Activated T-cell treated with anti-CD3 and anti-CD28 coated beads, Interleukin-2, amount 50 U/mL, for 24 hours (primary cell): ENCODE measurements at regions not wholly inside any gene's neighbourhood (a gene's known extent, or its start where the extent isn't known, plus 50 kb on each side); places are given as distances from the start of the nearest gene placed in this dataset.

Experiments
- DNase-seq: peaks from one replicate; pipeline ENCODE4 v3.0.0-alpha.2; 2020
- H3K27ac Mint-ChIP-seq: 2 replicates; pipeline ENCODE4 v1.8.0; 2020; ENCODE audit warnings: mild to moderate bottlenecking, mixed read lengths
- H3K27me3 Mint-ChIP-seq: 2 replicates; pipeline ENCODE4 v1.8.0; 2020; ENCODE audit warnings: mixed read lengths
- H3K36me3 Mint-ChIP-seq: 2 replicates; pipeline ENCODE4 v1.8.0; 2020; ENCODE audit warnings: low read depth, mixed read lengths
- H3K4me1 Mint-ChIP-seq: 2 replicates; pipeline ENCODE4 v1.8.0; 2020; ENCODE audit warnings: low read depth, mixed read lengths
- H3K4me3 Mint-ChIP-seq: 2 replicates; pipeline ENCODE4 v1.8.0; 2020; ENCODE audit warnings: mild to moderate bottlenecking, moderate library complexity, mixed read lengths
- H3K9me3 Mint-ChIP-seq: 2 replicates; pipeline ENCODE4 v1.8.0; 2020; ENCODE audit warnings: mixed read lengths

GRCh38 chr4:158068068-158068467 is 104.8 kb downstream of the GASK1B start:
- Mint-ChIP-seq H3K4me3 (no peak overlapping the region), H3K4me1 (no peaks in the 10 kb centered on the region), H3K9me3 (peaks cover 3% of the 10 kb centered on the region), H3K27me3 (no peaks in the 10 kb centered on the region), H3K36me3 (no peaks in the 10 kb centered on the region), H3K27ac (no peak overlapping the region)
- DNase-seq, result no peak

GRCh38 chr4:158067646-158068045 is 105.2 kb downstream of the GASK1B start:
- H3K9me3 Mint-ChIP-seq, result peaks cover 3% of the 10 kb centered on the region
- no peak for DNase-seq
- H3K4me1 Mint-ChIP-seq, result no peaks in the 10 kb centered on the region
- no peaks in the 10 kb centered on the region for H3K36me3 Mint-ChIP-seq
- no peaks in the 10 kb centered on the region for H3K27me3 Mint-ChIP-seq
- no peak overlapping the region for H3K4me3 Mint-ChIP-seq
- H3K27ac Mint-ChIP-seq, result no peak overlapping the region

- no peak overlapping the region for H3K4me3 Mint-ChIP-seq
- peaks cover 3% of the 10 kb centered on the region for H3K9me3 Mint-ChIP-seq
- no peaks in the 10 kb centered on the region for H3K27me3 Mint-ChIP-seq
- H3K36me3 Mint-ChIP-seq, result no peaks in the 10 kb centered on the region
- no peak overlapping the region for H3K27ac Mint-ChIP-seq
- DNase-seq, result no peak
- no peaks in the 10 kb centered on the region for H3K4me1 Mint-ChIP-seq
Observed at GRCh38 chr4:158065603-158066002, 107.2 kb downstream of the GASK1B start.

- H3K4me1 Mint-ChIP-seq, result no peaks in the 10 kb centered on the region
- H3K4me3 Mint-ChIP-seq, result no peak overlapping the region
- DNase-seq, result no peak
- no peak overlapping the region for H3K27ac Mint-ChIP-seq
- no peaks in the 10 kb centered on the region for H3K27me3 Mint-ChIP-seq
- H3K9me3 Mint-ChIP-seq, result peaks cover 2% of the 10 kb centered on the region
- H3K36me3 Mint-ChIP-seq, result no peaks in the 10 kb centered on the region
Observed at GRCh38 chr4:158065176-158065575, 107.6 kb downstream of the GASK1B start.

- Mint-ChIP-seq H3K27ac (no peak overlapping the region), H3K4me3 (no peak overlapping the region), H3K27me3 (no peaks in the 10 kb centered on the region), H3K4me1 (no peaks in the 10 kb centered on the region), H3K36me3 (no peaks in the 10 kb centered on the region), H3K9me3 (no peaks in the 10 kb centered on the region)
- no peak for DNase-seq
Observed at GRCh38 chr4:158056689-158057245, 116.1 kb downstream of the GASK1B start.

GRCh38 chr4:158055668-158056067 is 117.2 kb downstream of the GASK1B start:
- H3K27ac Mint-ChIP-seq, result no peak overlapping the region
- H3K4me1 Mint-ChIP-seq, result no peaks in the 10 kb centered on the region
- no peak for DNase-seq
- H3K4me3 Mint-ChIP-seq, result no peak overlapping the region
- H3K9me3 Mint-ChIP-seq, result no peaks in the 10 kb centered on the region
- no peaks in the 10 kb centered on the region for H3K36me3 Mint-ChIP-seq
- no peaks in the 10 kb centered on the region for H3K27me3 Mint-ChIP-seq

- H3K36me3 Mint-ChIP-seq, result no peaks in the 10 kb centered on the region
- DNase-seq, result no peak
- no peak overlapping the region for H3K27ac Mint-ChIP-seq
- no peaks in the 10 kb centered on the region for H3K9me3 Mint-ChIP-seq
- H3K27me3 Mint-ChIP-seq, result no peaks in the 10 kb centered on the region
- H3K4me1 Mint-ChIP-seq, result no peaks in the 10 kb centered on the region
- H3K4me3 Mint-ChIP-seq, result no peak overlapping the region
Observed at GRCh38 chr4:158053801-158054200, 119.0 kb downstream of the GASK1B start.

GRCh38 chr4:158053086-158053485 is 119.7 kb downstream of the GASK1B start:
- H3K4me1 Mint-ChIP-seq, result no peaks in the 10 kb centered on the region
- no peak for DNase-seq
- no peaks in the 10 kb centered on the region for H3K36me3 Mint-ChIP-seq
- H3K27ac Mint-ChIP-seq, result no peak overlapping the region
- H3K27me3 Mint-ChIP-seq, result no peaks in the 10 kb centered on the region
- H3K4me3 Mint-ChIP-seq, result no peak overlapping the region
- H3K9me3 Mint-ChIP-seq, result no peaks in the 10 kb centered on the region

GRCh38 chr4:158051401-158052235 is 121.2 kb downstream of the GASK1B start:
- no peak overlapping the region for H3K27ac Mint-ChIP-seq
- DNase-seq, result no peak

GRCh38 chr4:158050942-158051341 is 121.9 kb downstream of the GASK1B start:
- no peaks in the 10 kb centered on the region for H3K36me3 Mint-ChIP-seq

More at GRCh38 chr4:158051401-158052235, 121.2 kb downstream of the GASK1B start:
- Mint-ChIP-seq H3K9me3 (no peaks in the 10 kb centered on the region), H3K27me3 (no peaks in the 10 kb centered on the region), H3K4me1 (no peaks in the 10 kb centered on the region), H3K36me3 (no peaks in the 10 kb centered on the region), H3K4me3 (no peak overlapping the region)

GRCh38 chr4:158046345-158046744 is 126.5 kb downstream of the GASK1B start:
- H3K4me3 Mint-ChIP-seq, result no peak overlapping the region
- H3K9me3 Mint-ChIP-seq, result peaks cover 3% of the 10 kb centered on the region
- no peaks in the 10 kb centered on the region for H3K36me3 Mint-ChIP-seq
- no peaks in the 10 kb centered on the region for H3K27me3 Mint-ChIP-seq
- no peaks in the 10 kb centered on the region for H3K4me1 Mint-ChIP-seq
- H3K27ac Mint-ChIP-seq, result no peak overlapping the region
- no peak for DNase-seq

More at GRCh38 chr4:158050942-158051341, 121.9 kb downstream of the GASK1B start:
- Mint-ChIP-seq H3K4me3 (no peak overlapping the region), H3K27me3 (no peaks in the 10 kb centered on the region), H3K9me3 (no peaks in the 10 kb centered on the region), H3K27ac (no peak overlapping the region), H3K4me1 (no peaks in the 10 kb centered on the region)
- DNase-seq, result no peak

- Mint-ChIP-seq H3K27ac (no peak overlapping the region), H3K36me3 (no peaks in the 10 kb centered on the region), H3K27me3 (no peaks in the 10 kb centered on the region), H3K4me3 (no peak overlapping the region), H3K9me3 (peaks cover 12% of the 10 kb centered on the region), H3K4me1 (no peaks in the 10 kb centered on the region)
- DNase-seq, result no peak
Observed at GRCh38 chr4:158043971-158044618, 128.7 kb downstream of the GASK1B start.

- Mint-ChIP-seq H3K27ac (no peak overlapping the region), H3K4me1 (no peaks in the 10 kb centered on the region), H3K36me3 (no peaks in the 10 kb centered on the region), H3K4me3 (no peak overlapping the region), H3K27me3 (no peaks in the 10 kb centered on the region), H3K9me3 (peaks cover 17% of the 10 kb centered on the region)
- no peak for DNase-seq
Observed at GRCh38 chr4:158042591-158043030, 130.2 kb downstream of the GASK1B start.

- Mint-ChIP-seq H3K27ac (no peak overlapping the region), H3K9me3 (peaks cover 14% of the 10 kb centered on the region), H3K4me1 (no peaks in the 10 kb centered on the region), H3K36me3 (no peaks in the 10 kb centered on the region), H3K27me3 (no peaks in the 10 kb centered on the region), H3K4me3 (no peak overlapping the region)
- no peak for DNase-seq
Observed at GRCh38 chr4:158038718-158039117, 134.1 kb downstream of the GASK1B start.

- no peak overlapping the region for H3K27ac Mint-ChIP-seq
- DNase-seq, result no peak
- H3K36me3 Mint-ChIP-seq, result no peaks in the 10 kb centered on the region
- no peak overlapping the region for H3K4me3 Mint-ChIP-seq
- no peaks in the 10 kb centered on the region for H3K27me3 Mint-ChIP-seq
- no peaks in the 10 kb centered on the region for H3K4me1 Mint-ChIP-seq
- peaks cover 16% of the 10 kb centered on the region for H3K9me3 Mint-ChIP-seq
Observed at GRCh38 chr4:158036998-158037397, 135.8 kb downstream of the GASK1B start.
